Skeletal muscle cell (primary cell): ENCODE measurements at regions not wholly inside any gene's neighbourhood (a gene's known extent, or its start where the extent isn't known, plus 50 kb on each side); places are given as distances from the start of the nearest gene placed in this dataset.
"Not testable (repeated sequence)": the region's sequence is repeated elsewhere in the genome, so short reads cannot be mapped to it uniquely, and the experiment has no call there.

ENCODE experiments used
- DNase-seq: peaks from one replicate; pipeline ENCODE4 v3.0.0-alpha.2; 2010; ENCODE audit warnings: low read depth
- H3K4me3 ChIP-seq: 2 replicates; pipeline ENCODE4 v1.5.1; 2011; ENCODE audit warnings: low read depth, mild to moderate bottlenecking, control low read depth, low read length, moderate library complexity

DNA sequence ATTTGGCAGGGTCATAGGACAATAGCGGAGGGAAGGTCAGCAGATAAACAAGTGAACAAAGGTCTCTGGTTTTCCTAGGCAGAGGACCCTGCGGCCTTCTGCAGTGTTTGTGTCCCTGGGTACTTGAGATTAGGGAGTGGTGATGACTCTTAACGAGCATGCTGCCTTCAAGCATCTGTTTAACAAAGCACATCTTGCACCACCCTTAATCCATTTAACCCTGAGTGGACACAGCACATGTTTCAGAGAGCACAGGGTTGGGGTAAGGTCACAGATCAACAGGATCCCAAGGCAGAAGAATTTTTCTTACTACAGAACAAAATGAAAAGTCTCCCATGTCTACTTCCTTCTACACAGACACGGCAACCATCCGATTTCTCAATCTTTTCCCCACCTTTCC is 74.7 kb downstream of the LAT start:
- not testable (repeated sequence) for H3K4me3 ChIP-seq, DNase-seq
